ENCODE measurements at regions not wholly inside any gene's neighbourhood (a gene's known extent, or its start where the extent isn't known, plus 50 kb on each side); places are given as distances from the start of the nearest gene placed in this dataset.

- TF ChIP-seq, protein P1, sequence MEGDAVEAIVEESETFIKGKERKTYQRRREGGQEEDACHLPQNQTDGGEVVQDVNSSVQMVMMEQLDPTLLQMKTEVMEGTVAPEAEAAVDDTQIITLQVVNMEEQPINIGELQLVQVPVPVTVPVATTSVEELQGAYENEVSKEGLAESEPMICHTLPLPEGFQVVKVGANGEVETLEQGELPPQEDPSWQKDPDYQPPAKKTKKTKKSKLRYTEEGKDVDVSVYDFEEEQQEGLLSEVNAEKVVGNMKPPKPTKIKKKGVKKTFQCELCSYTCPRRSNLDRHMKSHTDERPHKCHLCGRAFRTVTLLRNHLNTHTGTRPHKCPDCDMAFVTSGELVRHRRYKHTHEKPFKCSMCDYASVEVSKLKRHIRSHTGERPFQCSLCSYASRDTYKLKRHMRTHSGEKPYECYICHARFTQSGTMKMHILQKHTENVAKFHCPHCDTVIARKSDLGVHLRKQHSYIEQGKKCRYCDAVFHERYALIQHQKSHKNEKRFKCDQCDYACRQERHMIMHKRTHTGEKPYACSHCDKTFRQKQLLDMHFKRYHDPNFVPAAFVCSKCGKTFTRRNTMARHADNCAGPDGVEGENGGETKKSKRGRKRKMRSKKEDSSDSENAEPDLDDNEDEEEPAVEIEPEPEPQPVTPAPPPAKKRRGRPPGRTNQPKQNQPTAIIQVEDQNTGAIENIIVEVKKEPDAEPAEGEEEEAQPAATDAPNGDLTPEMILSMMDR (IDR thresholded peaks at IDR 0.05) = no peak
- no peak for TF ChIP-seq ZFX (IDR thresholded peaks at IDR 0.05; ENCODE audit: borderline replicate concordance)
- H3K27ac ChIP-seq = no peak overlapping the region
These were observed 97.9 kb upstream of the ETV3 start for GRCh38 chr1:157236072-157236471.

DNA sequence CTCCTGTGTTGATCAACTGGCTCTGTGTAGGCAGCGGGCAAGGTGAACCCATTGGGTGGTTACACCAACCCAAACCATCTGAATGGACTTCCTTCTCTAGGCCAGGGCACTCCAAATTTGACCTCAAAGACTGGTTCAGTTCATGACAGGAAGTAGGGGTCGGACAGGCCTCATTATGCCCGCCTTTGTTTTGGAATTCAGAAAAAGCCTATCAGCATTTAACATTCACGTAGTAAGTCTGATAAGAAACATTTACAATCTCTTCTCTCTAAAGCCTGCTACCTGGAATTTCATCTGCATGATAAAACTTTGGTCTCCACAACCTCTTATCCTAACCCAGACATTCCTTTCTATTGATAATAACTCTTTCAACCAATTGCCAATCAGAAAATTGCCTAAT lies 97.1 kb upstream of the ETV3 start:
- no peak overlapping the region for H3K27ac ChIP-seq
- TF ChIP-seq, protein P1 (IDR thresholded peaks at IDR 0.05) = no peak
- TF ChIP-seq ZFX (IDR thresholded peaks at IDR 0.05; ENCODE audit: borderline replicate concordance) = no peak

- no peak overlapping the region for H3K27ac ChIP-seq
These were observed 96.6 kb upstream of the ETV3 start for GRCh38 chr1:157234705-157235273.

GRCh38 chr1:157233131-157233530 lies 94.9 kb upstream of the ETV3 start:
- TF ChIP-seq, protein P1 (IDR thresholded peaks at IDR 0.05) = no peak
- no peak for TF ChIP-seq ZFX (IDR thresholded peaks at IDR 0.05; ENCODE audit: borderline replicate concordance)
- H3K27ac ChIP-seq = no peak overlapping the region

More at GRCh38 chr1:157234705-157235273, 96.6 kb upstream of the ETV3 start:
- TF ChIP-seq, protein P1 (IDR thresholded peaks at IDR 0.05) = no peak
- TF ChIP-seq ZFX (IDR thresholded peaks at IDR 0.05; ENCODE audit: borderline replicate concordance) = no peak

GRCh38 chr1:157231846-157232525 lies 93.8 kb upstream of the ETV3 start:
- no peak for TF ChIP-seq ZFX (IDR thresholded peaks at IDR 0.05; ENCODE audit: borderline replicate concordance)
- TF ChIP-seq, protein P1 (IDR thresholded peaks at IDR 0.05) = no peak
- no peak overlapping the region for H3K27ac ChIP-seq

GRCh38 chr1:157230500-157230899 lies 92.3 kb upstream of the ETV3 start:
- TF ChIP-seq, protein P1 (IDR thresholded peaks at IDR 0.05) = no peak

GRCh38 chr1:157227700-157228099 lies 89.5 kb upstream of the ETV3 start:
- H3K27ac ChIP-seq = no peak overlapping the region
- TF ChIP-seq, protein P1 (IDR thresholded peaks at IDR 0.05) = no peak
- TF ChIP-seq ZFX (IDR thresholded peaks at IDR 0.05; ENCODE audit: borderline replicate concordance) = no peak

More at GRCh38 chr1:157230500-157230899, 92.3 kb upstream of the ETV3 start:
- H3K27ac ChIP-seq = no peak overlapping the region

All from 22Rv1 (cell line).